Activated naive CD8-positive, alpha-beta T cell treated with anti-CD3 and anti-CD28 coated beads, Interleukin-2, amount 10 ng/mL, durations not matched to agents 7 days and 5 days (primary cell): ENCODE measurements at regions not wholly inside any gene's neighbourhood (a gene's known extent, or its start where the extent isn't known, plus 50 kb on each side); places are given as distances from the start of the nearest gene placed in this dataset.

Experiments used
- ATAC-seq: fragments of 150-1000 bp; cut with Tn5 transposase; one replicate; pipeline ENCODE4 v1.10.0; 2021; ENCODE audit warnings: low read depth, moderate library complexity
- POLR2A ChIA-PET: fragments of 350-600 bp; sonication (Branson Sonifier 250); formaldehyde crosslinking; loops from one replicate; lab custom pipeline; 2021; ENCODE audit warnings: antibody characterized with exemption; lab: Charles Lee
- DNase-seq: peaks from one replicate; pipeline ENCODE4 v3.0.0; 2021
- H3K27ac Mint-ChIP-seq: one replicate; pipeline ENCODE4 v1.8.0; 2022; ENCODE audit warnings: mild to moderate bottlenecking, mixed read lengths
- H3K27me3 Mint-ChIP-seq: one replicate; pipeline ENCODE4 v1.8.0; 2022; ENCODE audit warnings: mild to moderate bottlenecking, moderate library complexity, mixed read lengths
- H3K36me3 Mint-ChIP-seq: one replicate; pipeline ENCODE4 v1.8.0; 2021; ENCODE audit warnings: mild to moderate bottlenecking, mixed read lengths
- H3K4me1 Mint-ChIP-seq: one replicate; pipeline ENCODE4 v1.8.0; 2021; ENCODE audit warnings: mixed read lengths
- H3K4me3 Mint-ChIP-seq: one replicate; pipeline ENCODE4 v1.8.0; 2022; ENCODE audit warnings: mild to moderate bottlenecking, moderate library complexity, mixed read lengths
- H3K9me3 Mint-ChIP-seq: one replicate; pipeline ENCODE4 v1.8.0; 2021; ENCODE audit warnings: mixed read lengths

- POLR2A ChIA-PET = no interaction called here
- Mint-ChIP-seq H3K27ac (no peak overlapping the region), H3K36me3 (no peaks in the 10 kb centered on the region), H3K4me3 (no peak overlapping the region), H3K4me1 (no peaks in the 10 kb centered on the region), H3K9me3 (no peaks in the 10 kb centered on the region), H3K27me3 (peaks cover 4% of the 10 kb centered on the region)
- no peak for ATAC-seq
- DNase-seq = no peak
These were observed 76.1 kb upstream of the PAX6 start for GRCh38 chr11:31887180-31887579.

DNA sequence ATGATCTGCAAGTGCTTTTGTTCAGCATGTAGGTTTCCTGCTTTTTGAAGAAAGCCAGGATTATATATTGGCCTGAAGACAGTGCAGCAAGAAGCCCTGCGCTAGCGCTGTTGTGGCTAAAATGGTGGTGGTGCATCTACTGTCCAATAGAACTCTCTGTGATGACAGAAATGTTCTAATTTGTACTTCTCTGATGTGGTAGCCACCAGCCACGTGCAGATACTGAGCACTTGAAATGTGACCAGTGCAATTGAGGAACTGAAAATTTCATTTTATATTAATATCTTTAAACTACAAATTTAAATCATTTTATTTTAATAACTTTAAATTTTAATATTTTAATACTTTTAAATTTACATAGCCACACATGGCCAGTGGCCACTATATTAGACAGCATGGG is 73.0 kb upstream of the PAX6 start:
- Mint-ChIP-seq H3K4me1 (no peaks in the 10 kb centered on the region), H3K27ac (no peak overlapping the region), H3K27me3 (peaks cover 9% of the 10 kb centered on the region)

GRCh38 chr11:31883435-31883834 is 72.3 kb upstream of the PAX6 start:
- H3K27me3 Mint-ChIP-seq = peaks cover 7% of the 10 kb centered on the region
- no peak for ATAC-seq
- H3K4me1 Mint-ChIP-seq = no peaks in the 10 kb centered on the region
- no peak overlapping the region for H3K27ac Mint-ChIP-seq
- no peak for DNase-seq
- H3K36me3 Mint-ChIP-seq = no peaks in the 10 kb centered on the region
- no peak overlapping the region for H3K4me3 Mint-ChIP-seq
- H3K9me3 Mint-ChIP-seq = no peaks in the 10 kb centered on the region
- POLR2A ChIA-PET = no interaction called here

More for the DNA sequence above, 73.0 kb upstream of the PAX6 start:
- POLR2A ChIA-PET = no interaction called here
- H3K4me3 Mint-ChIP-seq = no peak overlapping the region
- H3K36me3 Mint-ChIP-seq = no peaks in the 10 kb centered on the region
- no peaks in the 10 kb centered on the region for H3K9me3 Mint-ChIP-seq
- DNase-seq (no peak), ATAC-seq (no peak)

DNA sequence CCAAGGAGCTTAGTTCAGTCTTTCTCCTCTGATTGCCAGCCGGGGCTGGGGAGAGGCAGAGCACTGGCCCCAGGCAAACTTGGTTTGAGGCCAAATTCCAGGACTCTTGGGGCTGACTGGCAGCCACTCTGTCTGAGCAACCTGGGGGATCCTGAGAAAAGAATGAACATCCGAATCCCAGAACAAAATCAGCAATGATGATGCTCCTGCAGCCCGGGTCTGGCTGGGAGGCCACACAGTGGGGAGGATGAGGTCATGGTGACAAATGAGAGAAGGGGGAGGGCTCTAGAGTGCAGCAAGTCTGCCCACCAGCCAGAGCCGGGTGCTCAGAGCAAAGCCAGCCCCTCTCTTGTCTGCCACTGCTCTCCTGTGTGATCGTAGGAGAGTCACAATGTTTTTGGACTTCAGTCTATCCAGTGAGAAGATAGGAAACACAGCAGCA is 71.8 kb upstream of the PAX6 start:
- Mint-ChIP-seq H3K4me3 (no peak overlapping the region), H3K27ac (no peak overlapping the region), H3K4me1 (no peaks in the 10 kb centered on the region), H3K27me3 (peaks cover 5% of the 10 kb centered on the region), H3K36me3 (no peaks in the 10 kb centered on the region), H3K9me3 (no peaks in the 10 kb centered on the region)
- ATAC-seq (no peak), DNase-seq (no peak)
- POLR2A ChIA-PET = no interaction called here

DNA sequence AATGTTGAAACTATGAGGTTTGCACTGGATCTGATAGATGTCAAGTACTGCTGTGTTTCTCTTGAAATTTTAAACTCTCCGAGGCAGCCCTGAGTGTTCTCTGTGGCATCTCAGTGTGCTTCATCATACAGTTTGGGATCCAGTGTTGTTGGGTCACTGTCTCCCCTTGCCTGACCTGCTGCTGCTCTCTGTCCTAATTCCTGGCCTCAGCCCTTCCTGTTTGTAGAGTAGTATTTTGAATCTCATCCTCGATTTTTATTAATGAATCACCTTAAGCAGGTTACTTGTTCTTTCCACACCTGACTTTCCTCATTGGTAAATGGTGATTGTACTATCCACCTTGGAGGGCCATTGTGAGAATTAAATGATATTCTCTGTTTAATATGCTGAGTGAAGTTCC is 70.7 kb upstream of the PAX6 start:
- POLR2A ChIA-PET = no interaction called here
- no peak for ATAC-seq

GRCh38 chr11:31879681-31880080 is 68.6 kb upstream of the PAX6 start:
- POLR2A ChIA-PET = no interaction called here
- H3K27me3 Mint-ChIP-seq = peaks cover 17% of the 10 kb centered on the region

More for the DNA sequence above, 70.7 kb upstream of the PAX6 start:
- Mint-ChIP-seq H3K36me3 (no peaks in the 10 kb centered on the region), H3K27ac (no peak overlapping the region), H3K27me3 (peaks cover 11% of the 10 kb centered on the region), H3K4me1 (no peaks in the 10 kb centered on the region), H3K9me3 (no peaks in the 10 kb centered on the region), H3K4me3 (no peak overlapping the region)
- DNase-seq = no peak

DNA sequence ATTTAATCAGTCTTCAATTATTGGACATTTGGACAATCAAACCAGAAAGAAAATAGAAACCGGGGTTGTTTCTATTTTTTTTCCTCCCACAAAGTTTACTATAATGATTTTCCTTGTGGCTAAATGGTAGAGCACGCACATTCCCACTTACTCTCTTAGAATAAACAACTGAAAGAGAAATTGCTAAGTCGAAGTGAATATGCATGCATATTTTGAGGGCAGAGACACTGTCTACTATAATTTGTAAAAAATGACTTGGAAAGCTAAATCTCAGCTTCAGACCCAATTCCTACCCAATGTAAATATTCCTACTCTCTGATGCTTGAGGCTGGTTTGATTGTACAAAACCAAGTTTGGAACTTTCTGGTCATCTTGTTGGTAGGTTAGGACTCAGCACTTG is 66.7 kb upstream of the PAX6 start:
- ATAC-seq = no peak
- H3K4me1 Mint-ChIP-seq = no peaks in the 10 kb centered on the region
- H3K27ac Mint-ChIP-seq = no peak overlapping the region
- DNase-seq = no peak
- H3K36me3 Mint-ChIP-seq = no peaks in the 10 kb centered on the region
- H3K9me3 Mint-ChIP-seq = no peaks in the 10 kb centered on the region
- H3K4me3 Mint-ChIP-seq = no peak overlapping the region
- H3K27me3 Mint-ChIP-seq = peaks cover 27% of the 10 kb centered on the region
- POLR2A ChIA-PET = no interaction called here

More at GRCh38 chr11:31879681-31880080, 68.6 kb upstream of the PAX6 start:
- H3K4me1 Mint-ChIP-seq = no peaks in the 10 kb centered on the region
- H3K27ac Mint-ChIP-seq = no peak overlapping the region
- no peaks in the 10 kb centered on the region for H3K36me3 Mint-ChIP-seq
- ATAC-seq = no peak
- no peak overlapping the region for H3K4me3 Mint-ChIP-seq
- no peaks in the 10 kb centered on the region for H3K9me3 Mint-ChIP-seq
- no peak for DNase-seq

DNA sequence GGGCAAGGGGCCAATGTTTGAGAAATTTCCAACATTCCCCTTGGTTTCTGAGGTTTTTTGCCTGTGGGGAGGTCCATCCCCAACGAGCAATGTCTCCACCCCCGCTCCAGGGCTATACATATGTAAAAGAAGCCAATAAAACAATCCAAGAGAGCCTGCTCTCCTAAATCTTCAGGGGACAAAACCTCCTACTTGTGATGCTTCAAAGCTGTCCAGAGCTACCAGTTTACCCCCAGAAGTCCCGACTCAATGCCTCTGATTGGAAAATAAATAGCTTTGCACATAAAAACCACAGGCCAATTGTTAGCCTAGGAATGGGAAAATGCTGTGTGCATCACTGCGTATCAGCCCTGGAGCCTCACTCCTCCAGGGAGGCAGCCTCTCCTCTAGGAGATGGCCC is 66.0 kb upstream of the PAX6 start:
- H3K36me3 Mint-ChIP-seq = no peaks in the 10 kb centered on the region
- no peak overlapping the region for H3K4me3 Mint-ChIP-seq
- no peaks in the 10 kb centered on the region for H3K4me1 Mint-ChIP-seq
- H3K27ac Mint-ChIP-seq = no peak overlapping the region
- no peak for DNase-seq
- H3K9me3 Mint-ChIP-seq = no peaks in the 10 kb centered on the region
- POLR2A ChIA-PET = no interaction called here
- peaks cover 32% of the 10 kb centered on the region for H3K27me3 Mint-ChIP-seq
- ATAC-seq = no peak

- ATAC-seq (no peak), DNase-seq (no peak)
- H3K4me1 Mint-ChIP-seq = no peaks in the 10 kb centered on the region
- H3K36me3 Mint-ChIP-seq = no peaks in the 10 kb centered on the region
- no peak overlapping the region for H3K4me3 Mint-ChIP-seq
- POLR2A ChIA-PET = no interaction called here
- H3K27ac Mint-ChIP-seq = no peak overlapping the region
- H3K9me3 Mint-ChIP-seq = no peaks in the 10 kb centered on the region
- peaks cover 31% of the 10 kb centered on the region for H3K27me3 Mint-ChIP-seq
These were observed 64.9 kb upstream of the PAX6 start for GRCh38 chr11:31875866-31876560.

DNA sequence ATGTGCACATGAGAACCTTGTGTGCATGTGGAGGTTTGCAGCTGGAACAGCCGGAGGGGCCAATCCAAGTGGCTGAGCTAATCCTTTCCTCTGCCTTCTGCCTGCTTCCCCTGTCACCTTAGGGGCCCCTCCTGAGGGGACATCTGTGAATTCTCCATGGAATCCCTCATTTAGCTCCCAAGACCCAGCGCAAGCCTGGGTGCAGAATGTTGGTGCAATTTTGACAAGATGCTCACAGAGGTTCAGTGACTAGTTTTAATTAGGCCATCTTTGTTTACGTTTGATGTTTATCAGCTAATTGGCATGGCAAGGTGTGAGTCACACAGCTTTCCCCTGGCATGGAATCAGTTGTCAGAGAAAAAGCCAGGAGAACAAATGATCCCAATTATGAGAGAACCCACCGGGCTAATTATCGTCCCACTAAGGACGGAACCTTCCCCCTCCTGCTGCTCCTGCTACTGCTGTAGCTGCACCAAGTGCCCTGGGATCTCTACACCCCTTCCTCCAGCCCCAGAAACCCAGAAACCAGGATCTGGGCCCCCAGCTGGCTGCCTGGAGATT is 63.6 kb upstream of the PAX6 start:
- Mint-ChIP-seq H3K27ac (no peak overlapping the region), H3K4me3 (no peak overlapping the region), H3K4me1 (no peaks in the 10 kb centered on the region), H3K36me3 (no peaks in the 10 kb centered on the region), H3K27me3 (peaks cover 30% of the 10 kb centered on the region), H3K9me3 (no peaks in the 10 kb centered on the region)
- DNase-seq (no peak), ATAC-seq (no peak)
- POLR2A ChIA-PET = no interaction called here

DNA sequence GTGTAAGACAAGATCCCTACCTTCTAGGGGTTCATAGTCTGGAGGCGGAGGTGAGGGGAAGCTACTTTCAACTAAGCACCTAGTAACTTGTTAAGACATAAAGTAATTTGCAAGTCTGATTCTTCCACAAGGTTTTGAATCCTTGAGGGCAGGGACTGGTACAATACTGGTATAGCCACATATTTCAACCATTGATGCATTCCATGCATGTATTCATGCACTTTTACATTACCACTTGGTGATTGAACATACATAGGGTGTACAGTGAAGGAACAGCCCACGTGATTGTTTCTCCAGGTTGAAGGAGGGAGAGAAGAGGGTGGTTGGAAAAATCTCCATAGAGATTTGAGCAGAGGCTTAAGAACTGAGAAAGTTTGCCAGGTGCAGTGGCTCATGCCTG is 62.0 kb upstream of the PAX6 start:
- Mint-ChIP-seq H3K4me3 (no peak overlapping the region), H3K27ac (no peak overlapping the region), H3K4me1 (no peaks in the 10 kb centered on the region), H3K27me3 (peaks cover 30% of the 10 kb centered on the region), H3K9me3 (no peaks in the 10 kb centered on the region), H3K36me3 (no peaks in the 10 kb centered on the region)
- ATAC-seq = no peak
- no peak for DNase-seq
- POLR2A ChIA-PET = no interaction called here

DNA sequence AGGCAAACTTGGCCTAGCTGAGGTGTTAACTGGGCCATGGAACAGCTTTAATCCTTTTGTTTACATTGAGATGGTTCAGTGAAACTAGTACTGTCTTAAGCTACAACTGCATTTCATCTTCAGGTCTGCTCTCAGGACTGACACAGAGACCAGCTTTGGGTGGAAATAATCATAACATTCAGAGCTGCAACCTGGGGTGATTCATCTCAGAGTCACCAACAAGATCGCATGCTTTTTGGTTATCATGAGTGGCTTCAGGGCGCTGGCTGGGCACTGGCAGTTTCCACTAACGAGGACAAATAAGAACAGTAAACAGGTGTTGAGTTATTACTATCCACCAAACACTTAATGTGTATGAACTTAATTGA is 60.9 kb upstream of the PAX6 start:
- POLR2A ChIA-PET = no interaction called here
- Mint-ChIP-seq H3K9me3 (no peaks in the 10 kb centered on the region), H3K36me3 (no peaks in the 10 kb centered on the region), H3K4me3 (no peak overlapping the region), H3K4me1 (no peaks in the 10 kb centered on the region), H3K27me3 (peaks cover 23% of the 10 kb centered on the region), H3K27ac (no peak overlapping the region)
- DNase-seq (no peak), ATAC-seq (no peak)

- DNase-seq (no peak), ATAC-seq (no peak)
- H3K9me3 Mint-ChIP-seq = no peaks in the 10 kb centered on the region
- H3K27ac Mint-ChIP-seq = no peak overlapping the region
- no peak overlapping the region for H3K4me3 Mint-ChIP-seq
- POLR2A ChIA-PET = no interaction called here
- H3K27me3 Mint-ChIP-seq = peaks cover 24% of the 10 kb centered on the region
- no peaks in the 10 kb centered on the region for H3K4me1 Mint-ChIP-seq
- no peaks in the 10 kb centered on the region for H3K36me3 Mint-ChIP-seq
These were observed 60.4 kb upstream of the PAX6 start for GRCh38 chr11:31871310-31872075.
